GM19099 (cell line): ENCODE measurements at regions not wholly inside any gene's neighbourhood (a gene's known extent, or its start where the extent isn't known, plus 50 kb on each side); places are given as distances from the start of the nearest gene placed in this dataset.

Source experiments
- POLR2A ChIP-seq: IDR thresholded peaks from 3 replicates; pipeline ENCODE4 v1.6.1; 2011; ENCODE audit warnings: low read depth; ENCODE audit not compliant: insufficient read length; ENCODE audit errors: extremely low read depth

GRCh38 chr5:74124826-74125225, 498.8 kb downstream of the ARHGEF28 start:
- TF ChIP-seq POLR2A, result no peak

- no peak for TF ChIP-seq POLR2A
Measured at GRCh38 chr5:74123929-74124328, 497.9 kb downstream of the ARHGEF28 start.

DNA sequence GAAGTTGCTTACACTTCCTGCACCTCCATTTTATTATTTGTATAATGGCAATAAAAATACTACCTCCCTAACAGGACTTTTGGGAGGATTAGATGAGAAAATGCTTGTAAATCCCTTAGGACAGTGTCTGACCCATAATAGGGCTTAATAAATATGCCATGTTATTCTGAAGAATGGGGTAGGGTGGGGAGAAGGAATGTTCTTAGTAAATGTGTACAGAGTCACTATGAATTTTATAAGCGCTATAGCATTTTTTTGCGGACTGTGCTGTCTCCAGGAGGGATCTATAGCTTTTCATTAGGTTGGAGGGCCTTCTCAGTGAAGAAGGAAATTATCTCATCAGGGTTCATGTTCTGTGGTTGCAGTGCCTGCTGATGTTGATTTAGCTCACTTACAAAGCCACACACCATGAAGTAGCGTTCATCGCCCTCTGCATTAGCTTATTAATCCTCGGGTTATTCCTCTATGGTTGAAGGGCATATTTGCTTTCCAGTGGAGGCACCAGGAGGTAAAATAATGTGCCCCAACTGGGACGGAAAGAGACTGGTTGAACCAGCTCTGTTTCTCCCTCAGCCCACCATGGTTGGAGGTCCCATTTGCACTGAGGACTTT, 497.1 kb downstream of the ARHGEF28 start:
- TF ChIP-seq POLR2A, result no peak

DNA sequence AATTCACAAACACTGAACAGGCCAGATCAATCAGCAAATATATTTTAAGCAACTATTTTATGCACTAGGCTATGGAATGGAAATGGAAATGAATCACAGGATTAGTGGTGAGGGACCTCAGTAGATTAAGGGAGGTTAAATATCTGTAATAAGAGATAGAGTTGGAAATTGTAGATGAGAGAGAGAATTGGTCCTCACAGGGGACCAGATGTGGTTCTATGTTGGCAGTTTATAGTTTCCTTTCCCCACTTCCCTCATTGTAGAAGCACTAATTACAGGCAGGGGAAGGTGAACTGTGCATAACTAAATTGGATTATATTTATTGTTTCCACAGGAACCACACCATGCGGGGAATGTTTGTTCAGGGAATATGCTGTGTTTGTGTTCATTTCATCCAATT, 496.2 kb downstream of the ARHGEF28 start:
- no peak for TF ChIP-seq POLR2A

GRCh38 chr5:74120585-74120984, 494.6 kb downstream of the ARHGEF28 start:
- TF ChIP-seq POLR2A, result no peak

- no peak for TF ChIP-seq POLR2A
Measured at GRCh38 chr5:74118071-74118470, 492.1 kb downstream of the ARHGEF28 start.

DNA sequence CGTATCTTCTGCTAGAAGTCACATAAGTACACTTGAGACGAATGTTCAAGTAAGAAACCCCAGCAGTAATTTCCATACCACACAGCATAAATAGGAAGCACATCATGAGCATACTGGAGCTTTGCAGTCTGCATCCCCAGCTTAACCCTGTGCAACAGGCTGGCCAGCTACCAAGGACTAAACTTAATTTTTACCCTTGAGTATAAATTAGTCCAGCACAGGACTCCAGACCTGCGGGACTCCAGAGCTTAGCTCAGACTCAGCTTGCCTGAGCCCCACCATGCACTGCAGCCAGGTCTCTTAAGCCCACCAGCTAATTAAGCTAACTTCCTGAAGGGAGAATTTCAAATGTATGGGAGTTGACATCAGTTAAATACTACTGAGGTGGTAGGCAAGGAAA, 491.0 kb downstream of the ARHGEF28 start:
- TF ChIP-seq POLR2A, result no peak

DNA sequence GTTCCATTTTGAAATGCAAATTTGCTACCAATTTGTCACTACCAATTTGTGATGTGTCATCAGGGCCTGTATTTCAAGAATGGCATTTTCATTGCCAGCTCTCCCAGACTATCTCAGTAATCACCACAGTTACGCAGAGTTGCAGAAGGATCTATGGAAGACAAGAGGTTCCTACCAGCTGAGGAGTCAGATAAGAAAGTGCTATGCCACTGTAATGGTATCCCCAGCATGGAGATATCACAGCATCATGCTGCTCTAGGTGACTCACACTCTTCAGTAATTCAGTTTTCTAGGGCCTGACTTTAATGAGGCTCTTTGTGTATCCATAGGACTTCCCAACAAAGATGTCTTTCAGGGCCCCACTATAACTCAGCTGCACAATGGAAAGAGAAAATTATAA, 490.3 kb downstream of the ARHGEF28 start:
- TF ChIP-seq POLR2A, result no peak

DNA sequence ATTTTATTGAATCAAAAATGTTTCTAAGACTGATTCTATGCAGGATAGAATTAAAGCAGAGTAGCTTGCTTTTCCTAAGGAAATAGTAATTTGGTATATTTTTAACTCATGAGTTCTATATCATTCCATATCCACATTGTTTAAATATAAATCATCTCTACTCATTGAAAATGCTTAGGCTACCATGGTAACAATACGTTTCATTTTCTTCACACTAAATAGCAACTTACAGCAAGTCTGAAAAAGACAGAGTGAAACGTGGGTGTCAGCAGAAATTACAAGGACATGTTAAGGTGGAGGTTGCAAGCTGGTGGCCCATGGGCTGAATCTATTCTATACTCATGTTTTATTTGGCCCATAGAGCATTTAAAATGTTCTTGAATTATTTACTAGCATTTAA, 487.9 kb downstream of the ARHGEF28 start:
- TF ChIP-seq POLR2A, result no peak

DNA sequence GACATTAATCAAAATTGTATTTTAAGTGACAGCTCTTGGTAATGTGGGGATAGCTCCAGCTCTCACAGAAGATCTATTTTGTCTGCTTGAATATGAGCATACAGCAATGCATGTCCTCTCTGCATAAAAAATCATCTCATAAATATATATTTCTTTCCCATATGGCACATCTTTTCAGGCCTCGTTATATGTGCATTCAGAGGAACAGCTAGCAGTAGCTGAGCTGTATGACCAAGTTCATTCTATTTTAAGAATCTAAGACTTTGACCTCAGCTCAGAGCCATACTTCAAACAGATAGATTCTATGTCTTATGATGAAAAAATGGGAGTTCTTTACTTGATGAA, 487.2 kb downstream of the ARHGEF28 start:
- TF ChIP-seq POLR2A, result no peak

- no peak for TF ChIP-seq POLR2A
Measured at GRCh38 chr5:74112372-74113195, 486.6 kb downstream of the ARHGEF28 start.

GRCh38 chr5:74111764-74112163, 485.8 kb downstream of the ARHGEF28 start:
- TF ChIP-seq POLR2A, result no peak

DNA sequence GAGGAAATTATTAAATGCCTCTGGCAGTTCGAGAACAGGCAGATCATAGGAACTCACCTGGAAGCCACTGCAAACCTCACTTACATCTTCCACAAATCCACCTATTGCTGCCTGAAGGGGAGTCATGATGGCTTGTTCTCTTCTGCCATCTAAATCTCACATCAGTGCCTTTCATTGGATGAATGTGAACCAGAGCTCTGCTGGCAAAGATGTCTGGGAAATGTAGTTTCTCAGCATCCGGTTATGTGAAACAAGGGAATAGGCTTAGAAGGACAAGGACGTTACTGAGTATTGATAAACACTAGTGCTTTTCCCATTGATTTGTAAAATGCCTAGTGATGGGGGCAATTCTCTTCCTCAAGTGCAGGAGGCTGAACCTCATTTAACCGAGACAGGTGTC, 483.3 kb downstream of the ARHGEF28 start:
- TF ChIP-seq POLR2A, result no peak

DNA sequence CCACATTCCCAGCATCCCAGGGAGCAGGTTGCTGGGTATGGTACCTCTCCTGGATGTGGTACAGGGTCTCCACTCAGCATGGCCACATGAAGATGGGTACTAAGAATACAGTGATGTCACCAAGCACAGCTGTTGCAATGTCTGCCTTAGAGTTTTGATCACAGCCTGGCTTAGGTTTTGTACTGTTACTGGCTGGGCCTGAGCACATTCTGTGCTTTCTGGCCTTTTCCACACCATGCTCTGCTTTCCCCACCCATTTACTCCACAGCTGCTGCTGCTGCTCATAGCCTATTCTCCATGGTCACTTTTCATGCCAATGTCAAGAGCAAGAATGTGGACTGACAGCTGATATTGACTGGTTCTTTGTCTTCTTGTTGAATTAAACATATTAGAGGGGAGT, 481.9 kb downstream of the ARHGEF28 start:
- TF ChIP-seq POLR2A, result no peak

DNA sequence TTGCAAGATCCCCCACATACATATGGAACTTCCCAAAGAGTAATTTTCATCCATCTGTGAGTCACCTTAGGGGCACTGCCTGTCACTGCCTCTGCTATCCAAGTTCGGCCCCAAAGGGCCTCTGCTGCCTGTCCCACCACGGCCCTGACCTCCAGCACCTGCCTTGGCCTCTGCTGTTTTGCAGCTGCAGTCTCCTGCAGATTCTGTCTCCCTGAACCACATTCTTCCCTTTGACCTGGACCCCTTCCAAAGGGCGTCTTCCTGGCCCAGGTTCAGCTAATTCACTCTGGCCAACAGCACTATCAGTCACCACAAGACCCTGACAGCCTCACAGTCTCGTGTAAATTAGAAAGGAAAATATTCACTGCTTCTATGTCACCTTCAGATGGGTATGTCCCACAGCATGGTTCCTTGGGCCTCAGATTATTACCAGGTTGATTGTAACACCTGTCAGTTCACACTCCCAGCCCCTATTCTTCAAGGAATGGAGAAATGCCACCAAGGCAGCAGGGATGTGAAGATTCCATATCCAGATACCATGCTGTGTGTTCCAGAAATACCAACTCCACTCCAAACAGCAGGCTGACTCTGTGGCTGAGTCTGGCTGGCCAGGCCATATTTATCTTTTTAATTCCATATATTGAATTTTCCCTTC, 479.3 kb downstream of the ARHGEF28 start:
- no peak for TF ChIP-seq POLR2A
